ENCODE measurements at regions not wholly inside any gene's neighbourhood (a gene's known extent, or its start where the extent isn't known, plus 50 kb on each side); places are given as distances from the start of the nearest gene placed in this dataset.

DNA sequence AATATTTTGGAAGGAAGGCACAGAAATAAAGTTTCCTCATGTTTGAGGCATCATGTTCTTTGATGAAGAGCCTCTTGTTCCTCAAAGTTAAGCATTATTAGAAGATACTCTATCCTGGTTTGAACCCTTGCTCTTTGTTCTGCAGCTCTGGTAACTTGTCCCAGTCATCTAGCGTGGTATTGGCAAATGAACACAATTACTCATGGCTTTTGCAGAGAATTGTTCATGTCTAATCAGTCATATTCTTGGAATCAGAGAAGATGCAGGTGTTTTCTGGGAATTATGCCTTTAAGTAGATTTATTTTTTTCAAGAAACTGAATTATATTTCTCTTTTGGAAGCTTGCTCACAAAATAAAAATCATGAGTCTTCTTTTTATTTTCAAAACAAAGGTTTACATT, 52.9 kb upstream of the HPGDS start:
- H4K8ac ChIP-seq (ENCODE audit: low read depth, low read length): no peak overlapping the region
- H2BK15ac ChIP-seq (replicated peaks; ENCODE audit: low read depth): no peak overlapping the region
- H3K9ac ChIP-seq (ENCODE audit: low read length): no peak overlapping the region
- H3K27ac ChIP-seq (ENCODE audit: low read depth, low read length): no peak overlapping the region
- no peak overlapping the region for H3K4me3 ChIP-seq (ENCODE audit: low read length)
- no peak overlapping the region for H3K56ac ChIP-seq (ENCODE audit: low read length)
- H3K23ac ChIP-seq (ENCODE audit: low read length): no peak overlapping the region
- H3K4me2 ChIP-seq (ENCODE audit: low read length): no peak overlapping the region
- H3K27me3 ChIP-seq (ENCODE audit: insufficient read depth, low read length, poor library complexity): no peaks in the 10 kb centered on the region
- no peak overlapping the region for H2AK5ac ChIP-seq (ENCODE audit: low read length)
- WGBS (ENCODE audit: extremely low coverage, insufficient coverage, low lambda C conversion rate): no CpG with 5 or more reads among the region's 1 CpG
- no peak overlapping the region for H3K4ac ChIP-seq (ENCODE audit: low read depth, low read length)
- H3K18ac ChIP-seq (ENCODE audit: low read length): no peak overlapping the region
- DNase-seq: no peak
- no peak overlapping the region for H2BK120ac ChIP-seq (ENCODE audit: low read depth, low read length)
- H3K79me2 ChIP-seq (ENCODE audit: control insufficient read depth, insufficient read depth, low read length): no peaks in the 10 kb centered on the region
- no peak overlapping the region for H2BK5ac ChIP-seq (ENCODE audit: low read length)
- no peak overlapping the region for H4K5ac ChIP-seq (ENCODE audit: low read length)
- H3K79me1 ChIP-seq (ENCODE audit: low read length): no peaks in the 10 kb centered on the region
- H3K4me1 ChIP-seq (ENCODE audit: control insufficient read depth, low read depth, low read length): no peaks in the 10 kb centered on the region
- H3K36me3 ChIP-seq (ENCODE audit: control insufficient read depth, insufficient read depth, low read length): no peaks in the 10 kb centered on the region

DNA sequence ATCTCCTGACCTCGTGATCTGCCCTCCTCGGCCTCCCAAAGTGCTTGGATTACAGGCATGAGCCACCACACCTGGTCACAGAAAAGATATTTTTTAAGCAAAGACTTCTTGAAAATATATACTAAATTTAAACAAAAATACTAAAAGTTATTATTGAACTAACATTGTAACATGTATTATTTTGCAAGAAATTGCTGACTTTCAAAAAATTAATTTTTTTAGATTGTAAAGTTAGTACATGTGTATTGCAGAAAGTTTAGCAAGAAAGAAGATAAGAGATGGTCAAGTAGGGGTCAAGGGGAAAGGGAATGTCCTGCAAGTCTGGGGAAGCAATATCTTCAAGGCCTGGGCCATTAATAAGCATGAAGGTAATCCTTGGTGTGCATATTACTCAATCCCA, 54.3 kb upstream of the HPGDS start:
- Histone ChIP-seq H3K4ac (ENCODE audit: low read depth, low read length) (no peak overlapping the region), H3K36me3 (ENCODE audit: control insufficient read depth, insufficient read depth, low read length) (no peaks in the 10 kb centered on the region), H3K27me3 (ENCODE audit: insufficient read depth, low read length, poor library complexity) (no peaks in the 10 kb centered on the region), H3K79me2 (ENCODE audit: control insufficient read depth, insufficient read depth, low read length) (no peaks in the 10 kb centered on the region), H3K4me3 (ENCODE audit: low read length) (no peak overlapping the region), H2AK5ac (ENCODE audit: low read length) (no peak overlapping the region), H3K9ac (ENCODE audit: low read length) (no peak overlapping the region), H3K4me1 (ENCODE audit: control insufficient read depth, low read depth, low read length) (no peaks in the 10 kb centered on the region), H3K27ac (ENCODE audit: low read depth, low read length) (no peak overlapping the region), H2BK5ac (ENCODE audit: low read length) (no peak overlapping the region), H3K23ac (ENCODE audit: low read length) (no peak overlapping the region), H2BK15ac (replicated peaks; ENCODE audit: low read depth) (no peak overlapping the region), H3K18ac (ENCODE audit: low read length) (no peak overlapping the region), H4K5ac (ENCODE audit: low read length) (no peak overlapping the region), H2BK120ac (ENCODE audit: low read depth, low read length) (no peak overlapping the region), H4K8ac (ENCODE audit: low read depth, low read length) (no peak overlapping the region), H3K79me1 (ENCODE audit: low read length) (no peaks in the 10 kb centered on the region), H3K4me2 (ENCODE audit: low read length) (no peak overlapping the region), H3K56ac (ENCODE audit: low read length) (no peak overlapping the region)
- no peak for DNase-seq
- no CpG with 5 or more reads among the region's 2 CpGs for WGBS (ENCODE audit: extremely low coverage, insufficient coverage, low lambda C conversion rate)

DNA sequence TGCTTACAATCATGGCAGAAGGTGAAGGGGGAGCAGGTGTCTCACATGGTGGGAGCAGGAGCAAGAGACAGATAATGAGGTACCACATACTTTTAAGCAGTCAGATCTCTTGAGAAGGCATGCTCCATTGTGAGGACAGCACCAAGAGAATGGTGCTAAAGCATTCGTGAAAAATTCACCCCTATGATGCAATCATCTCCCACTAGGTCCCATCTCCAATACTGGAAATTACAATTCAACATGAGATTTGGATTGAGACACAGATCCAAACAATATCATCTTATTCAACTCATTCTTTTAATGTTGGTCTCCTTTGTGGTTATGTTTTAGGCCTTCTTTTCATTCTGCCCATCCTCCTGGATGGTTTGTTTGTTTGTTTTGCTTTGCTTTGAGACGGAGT, 54.1 kb upstream of the PDLIM5 start:
- H3K4me2 ChIP-seq (ENCODE audit: low read length): no peak overlapping the region

DNA sequence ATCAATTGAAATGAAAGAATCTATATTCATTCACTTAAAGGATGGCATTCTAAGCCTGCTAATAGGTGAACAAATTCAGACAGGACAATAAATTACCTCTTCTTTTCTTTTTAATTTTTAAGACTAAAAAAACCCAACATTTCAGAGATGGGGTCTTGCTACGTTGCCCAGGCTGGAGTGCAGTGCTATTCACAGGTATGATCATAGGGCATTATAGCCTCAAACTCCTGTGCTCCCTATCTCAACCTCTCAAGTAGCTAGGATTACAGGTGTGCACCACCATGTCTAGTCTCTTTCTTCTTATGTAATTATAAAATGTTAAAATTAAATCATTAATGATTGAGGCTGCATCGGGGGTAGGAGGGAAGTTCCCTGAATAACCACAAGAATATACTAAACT, 52.5 kb upstream of the PDLIM5 start:
- H3K9ac ChIP-seq (ENCODE audit: low read length): no peak overlapping the region
- no peaks in the 10 kb centered on the region for H3K79me1 ChIP-seq (ENCODE audit: low read length)
- H3K18ac ChIP-seq (ENCODE audit: low read length): no peak overlapping the region
- H3K27me3 ChIP-seq (ENCODE audit: insufficient read depth, low read length, poor library complexity): no peaks in the 10 kb centered on the region
- no peak overlapping the region for H3K23ac ChIP-seq (ENCODE audit: low read length)
- no peak overlapping the region for H4K5ac ChIP-seq (ENCODE audit: low read length)
- H2AK5ac ChIP-seq (ENCODE audit: low read length): no peak overlapping the region
- no peak overlapping the region for H3K27ac ChIP-seq (ENCODE audit: low read depth, low read length)
- H3K36me3 ChIP-seq (ENCODE audit: control insufficient read depth, insufficient read depth, low read length): no peaks in the 10 kb centered on the region
- H2BK15ac ChIP-seq (replicated peaks; ENCODE audit: low read depth): no peak overlapping the region
- H3K4me1 ChIP-seq (ENCODE audit: control insufficient read depth, low read depth, low read length): no peaks in the 10 kb centered on the region
- no peak overlapping the region for H4K8ac ChIP-seq (ENCODE audit: low read depth, low read length)
- H3K4me3 ChIP-seq (ENCODE audit: low read length): no peak overlapping the region
- no peak overlapping the region for H2BK120ac ChIP-seq (ENCODE audit: low read depth, low read length)
- no peak overlapping the region for H3K4ac ChIP-seq (ENCODE audit: low read depth, low read length)
- no peak overlapping the region for H3K4me2 ChIP-seq (ENCODE audit: low read length)
- no peaks in the 10 kb centered on the region for H3K79me2 ChIP-seq (ENCODE audit: control insufficient read depth, insufficient read depth, low read length)
- WGBS (ENCODE audit: extremely low coverage, insufficient coverage, low lambda C conversion rate): no CpG with 5 or more reads among the region's 2 CpGs
- no peak for DNase-seq
- H2BK5ac ChIP-seq (ENCODE audit: low read length): no peak overlapping the region
- H3K56ac ChIP-seq (ENCODE audit: low read length): no peak overlapping the region

More for the DNA sequence above, 54.1 kb upstream of the PDLIM5 start:
- H3K18ac ChIP-seq (ENCODE audit: low read length): no peak overlapping the region
- no peak for DNase-seq
- no peaks in the 10 kb centered on the region for H3K27me3 ChIP-seq (ENCODE audit: insufficient read depth, low read length, poor library complexity)
- no peak overlapping the region for H3K56ac ChIP-seq (ENCODE audit: low read length)
- no peak overlapping the region for H2BK5ac ChIP-seq (ENCODE audit: low read length)
- H3K4ac ChIP-seq (ENCODE audit: low read depth, low read length): no peak overlapping the region
- no peaks in the 10 kb centered on the region for H3K36me3 ChIP-seq (ENCODE audit: control insufficient read depth, insufficient read depth, low read length)
- H2BK120ac ChIP-seq (ENCODE audit: low read depth, low read length): no peak overlapping the region
- no peak overlapping the region for H4K5ac ChIP-seq (ENCODE audit: low read length)
- no CpG with 5 or more reads among the region's 2 CpGs for WGBS (ENCODE audit: extremely low coverage, insufficient coverage, low lambda C conversion rate)
- no peak overlapping the region for H3K23ac ChIP-seq (ENCODE audit: low read length)
- H3K79me1 ChIP-seq (ENCODE audit: low read length): no peaks in the 10 kb centered on the region
- H3K4me1 ChIP-seq (ENCODE audit: control insufficient read depth, low read depth, low read length): no peaks in the 10 kb centered on the region
- H3K79me2 ChIP-seq (ENCODE audit: control insufficient read depth, insufficient read depth, low read length): no peaks in the 10 kb centered on the region
- H2BK15ac ChIP-seq (replicated peaks; ENCODE audit: low read depth): no peak overlapping the region
- no peak overlapping the region for H2AK5ac ChIP-seq (ENCODE audit: low read length)
- H4K8ac ChIP-seq (ENCODE audit: low read depth, low read length): no peak overlapping the region
- no peak overlapping the region for H3K4me3 ChIP-seq (ENCODE audit: low read length)
- no peak overlapping the region for H3K27ac ChIP-seq (ENCODE audit: low read depth, low read length)
- H3K9ac ChIP-seq (ENCODE audit: low read length): no peak overlapping the region

- Histone ChIP-seq H3K36me3 (ENCODE audit: control insufficient read depth, insufficient read depth, low read length) (no peaks in the 10 kb centered on the region), H3K79me1 (ENCODE audit: low read length) (no peaks in the 10 kb centered on the region), H3K4ac (ENCODE audit: low read depth, low read length) (no peak overlapping the region), H4K8ac (ENCODE audit: low read depth, low read length) (no peak overlapping the region), H3K4me2 (ENCODE audit: low read length) (no peak overlapping the region), H3K27me3 (ENCODE audit: insufficient read depth, low read length, poor library complexity) (no peaks in the 10 kb centered on the region), H3K23ac (ENCODE audit: low read length) (no peak overlapping the region), H2BK15ac (replicated peaks; ENCODE audit: low read depth) (no peak overlapping the region), H3K4me3 (ENCODE audit: low read length) (no peak overlapping the region), H3K56ac (ENCODE audit: low read length) (no peak overlapping the region), H3K4me1 (ENCODE audit: control insufficient read depth, low read depth, low read length) (no peaks in the 10 kb centered on the region), H2BK120ac (ENCODE audit: low read depth, low read length) (no peak overlapping the region), H2AK5ac (ENCODE audit: low read length) (no peak overlapping the region), H4K5ac (ENCODE audit: low read length) (no peak overlapping the region), H3K79me2 (ENCODE audit: control insufficient read depth, insufficient read depth, low read length) (no peaks in the 10 kb centered on the region), H3K18ac (ENCODE audit: low read length) (no peak overlapping the region), H3K27ac (ENCODE audit: low read depth, low read length) (no peak overlapping the region), H2BK5ac (ENCODE audit: low read length) (no peak overlapping the region), H3K9ac (ENCODE audit: low read length) (no peak overlapping the region)
- no peak for DNase-seq
- no CpG with 5 or more reads among the region's 1 CpG for WGBS (ENCODE audit: extremely low coverage, insufficient coverage, low lambda C conversion rate)
Measured at GRCh38 chr4:94399721-94400120, 52.0 kb upstream of the PDLIM5 start.

DNA sequence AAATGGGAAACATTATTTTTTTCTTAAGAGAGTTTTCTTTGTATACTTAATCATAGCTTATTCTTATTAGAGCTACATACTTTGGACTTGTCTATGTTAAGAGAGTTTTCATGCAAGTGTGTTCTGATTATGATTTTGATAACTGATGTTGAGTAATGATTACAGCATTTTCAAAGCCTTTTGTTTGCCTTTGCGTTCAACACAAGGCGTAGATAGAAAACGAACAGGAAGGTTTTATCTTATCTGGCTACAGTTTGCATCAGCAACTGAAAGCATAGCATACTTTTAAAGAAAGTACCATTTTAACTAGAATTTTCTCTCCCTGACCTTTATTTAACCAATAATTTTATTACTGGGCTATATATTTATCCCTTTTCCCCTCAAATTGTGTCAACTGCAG, 51.6 kb upstream of the PDLIM5 start:
- Histone ChIP-seq H2BK15ac (replicated peaks; ENCODE audit: low read depth) (no peak overlapping the region), H3K23ac (ENCODE audit: low read length) (no peak overlapping the region), H3K27me3 (ENCODE audit: insufficient read depth, low read length, poor library complexity) (no peaks in the 10 kb centered on the region), H3K4me1 (ENCODE audit: control insufficient read depth, low read depth, low read length) (no peaks in the 10 kb centered on the region), H3K9ac (ENCODE audit: low read length) (no peak overlapping the region), H3K18ac (ENCODE audit: low read length) (no peak overlapping the region), H2AK5ac (ENCODE audit: low read length) (no peak overlapping the region), H3K36me3 (ENCODE audit: control insufficient read depth, insufficient read depth, low read length) (no peaks in the 10 kb centered on the region), H4K5ac (ENCODE audit: low read length) (no peak overlapping the region), H3K4me3 (ENCODE audit: low read length) (no peak overlapping the region), H3K79me1 (ENCODE audit: low read length) (no peaks in the 10 kb centered on the region), H2BK5ac (ENCODE audit: low read length) (no peak overlapping the region), H3K4ac (ENCODE audit: low read depth, low read length) (no peak overlapping the region), H4K8ac (ENCODE audit: low read depth, low read length) (no peak overlapping the region), H3K56ac (ENCODE audit: low read length) (no peak overlapping the region), H3K4me2 (ENCODE audit: low read length) (no peak overlapping the region), H3K79me2 (ENCODE audit: control insufficient read depth, insufficient read depth, low read length) (no peaks in the 10 kb centered on the region), H3K27ac (ENCODE audit: low read depth, low read length) (no peak overlapping the region), H2BK120ac (ENCODE audit: low read depth, low read length) (no peak overlapping the region)
- peak; percentile 41 for DNase-seq
- no CpG with 5 or more reads among the region's 3 CpGs for WGBS (ENCODE audit: extremely low coverage, insufficient coverage, low lambda C conversion rate)

All from mesendoderm (in vitro differentiated cells).